HepG2 (cell line): ENCODE measurements at regions not wholly inside any gene's neighbourhood (a gene's known extent, or its start where the extent isn't known, plus 50 kb on each side); places are given as distances from the start of the nearest gene placed in this dataset.
"Not testable (repeated sequence)": the region's sequence is repeated elsewhere in the genome, so short reads cannot be mapped to it uniquely, and the experiment has no call there.

ENCODE experiments used
- HOXA7 ChIP-seq: sonication (generic); formaldehyde crosslinking; IDR thresholded peaks from 2 replicates; pipeline ENCODE4 v1.8.1; 2022; ENCODE audit warnings: mild to moderate bottlenecking, missing genetic modification reagents, moderate library complexity
- NFE2L2 ChIP-seq: fragments of 150-350 bp; IDR thresholded peaks from 2 replicates; pipeline ENCODE4 v1.6.1; 2014; ENCODE audit warnings: low read length
- TAF1 ChIP-seq: sonication (generic); formaldehyde crosslinking; IDR thresholded peaks from 2 replicates; pipeline ENCODE4 v1.4.0; 2020; ENCODE audit warnings: missing genetic modification reagents
- ZNF619 ChIP-seq: sonication (generic); formaldehyde crosslinking; IDR thresholded peaks from 2 replicates; pipeline ENCODE4 v1.4.0; 2020; ENCODE audit warnings: mild to moderate bottlenecking, missing genetic modification reagents

GRCh38 chr1:213545181-213545580 is 442.6 kb upstream of the PROX1 start:
- TF ChIP-seq TAF1 (CRISPR knock-in tag); NFE2L2; ZNF619 (CRISPR knock-in tag); HOXA7 (CRISPR knock-in tag): not testable (repeated sequence)
